NCI-H2227 (cell line): ENCODE measurements at regions not wholly inside any gene's neighbourhood (a gene's known extent, or its start where the extent isn't known, plus 50 kb on each side); places are given as distances from the start of the nearest gene placed in this dataset.
"Not testable (repeated sequence)": the region's sequence is repeated elsewhere in the genome, so short reads cannot be mapped to it uniquely, and the experiment has no call there.

Experiments
- DNase-seq: peaks from one replicate; lab custom pipeline; 2025; ENCODE audit not compliant: unreplicated experiment; lab: John Stamatoyannopoulos, UW

GRCh38 chr4:116688536-116688935, 396.8 kb downstream of the TRAM1L1 start:
- DNase-seq: no peak

- DNase-seq: no peak
Measured at GRCh38 chr4:116668190-116668589, 417.2 kb downstream of the TRAM1L1 start.

- no peak for DNase-seq
Measured at GRCh38 chr4:116665716-116666115, 419.7 kb downstream of the TRAM1L1 start.

- DNase-seq: no peak
Measured at GRCh38 chr4:116664198-116664597, 421.2 kb downstream of the TRAM1L1 start.

GRCh38 chr4:116639070-116639577, 446.3 kb downstream of the TRAM1L1 start:
- no peak for DNase-seq

- DNase-seq: no peak
Measured at GRCh38 chr4:116638592-116638991, 446.8 kb downstream of the TRAM1L1 start.

- DNase-seq: no peak
Measured at GRCh38 chr4:116636917-116637316, 448.5 kb downstream of the TRAM1L1 start.

GRCh38 chr4:116632269-116632668, 453.1 kb downstream of the TRAM1L1 start:
- DNase-seq: no peak

- no peak for DNase-seq
Measured at GRCh38 chr4:116628598-116628997, 456.8 kb downstream of the TRAM1L1 start.

GRCh38 chr4:116627545-116627944, 457.8 kb downstream of the TRAM1L1 start:
- DNase-seq: no peak

- DNase-seq: not testable (repeated sequence)
Measured at GRCh38 chr4:116619508-116619907, 465.9 kb downstream of the TRAM1L1 start.

- no peak for DNase-seq
Measured at GRCh38 chr4:116618638-116619037, 466.7 kb downstream of the TRAM1L1 start.

- DNase-seq: no peak
Measured at GRCh38 chr4:116603096-116603495, 482.3 kb downstream of the TRAM1L1 start.

- DNase-seq: no peak
Measured at GRCh38 chr4:116599859-116600258, 485.5 kb downstream of the TRAM1L1 start.

- no peak for DNase-seq
Measured at GRCh38 chr4:116598980-116599789, 486.2 kb downstream of the TRAM1L1 start.

- DNase-seq: no peak
Measured at GRCh38 chr4:116598155-116598979, 487.0 kb downstream of the TRAM1L1 start.

- DNase-seq: no peak
Measured at GRCh38 chr4:116590648-116591047, 494.7 kb downstream of the TRAM1L1 start.

GRCh38 chr4:116588783-116589182, 496.6 kb downstream of the TRAM1L1 start:
- no peak for DNase-seq

- DNase-seq: no peak
Measured at GRCh38 chr4:116585246-116585645, 500.1 kb downstream of the TRAM1L1 start.

GRCh38 chr4:116577321-116577720, 508.1 kb downstream of the TRAM1L1 start:
- DNase-seq: no peak

- no peak for DNase-seq
Measured at GRCh38 chr4:116573540-116573939, 511.8 kb downstream of the TRAM1L1 start.

GRCh38 chr4:116561768-116562167, 523.6 kb downstream of the TRAM1L1 start:
- DNase-seq: no peak
